ENCODE measurements at regions not wholly inside any gene's neighbourhood (a gene's known extent, or its start where the extent isn't known, plus 50 kb on each side); places are given as distances from the start of the nearest gene placed in this dataset.

- no peak for TF ChIP-seq CHD1 (IDR thresholded peaks at IDR 0.05; ENCODE audit: low read depth, low read length)
- TF ChIP-seq POLR2A (IDR thresholded peaks at IDR 0.05; ENCODE audit: control extremely low read depth in 1 of 2, low read depth in 2 of 2, low read length in 2 of 2) = no peak
- no peak for TF ChIP-seq POLR2AphosphoS5 (IDR thresholded peaks at IDR 0.05; ENCODE audit: low read depth, low read length)
- no peak for TF ChIP-seq TAF1 (IDR thresholded peaks at IDR 0.05; ENCODE audit: low read depth, low read length)
- no peak for TF ChIP-seq USF2 (IDR thresholded peaks at IDR 0.05; ENCODE audit: low read length)
- TF ChIP-seq SP1 (IDR thresholded peaks at IDR 0.05; ENCODE audit: low read depth, low read length) = no peak
- no peak for TF ChIP-seq PHF8 (conservative IDR thresholded peaks at IDR 0.05; ENCODE audit: low read depth, low read length)
- TF ChIP-seq RAD21 (IDR thresholded peaks at IDR 0.05 in 1 of 2, conservative IDR thresholded peaks at IDR 0.05 in 1 of 2; ENCODE audit: low read depth in 2 of 2, low read length in 2 of 2) = no peak
- TF ChIP-seq CEBPB (IDR thresholded peaks at IDR 0.05; ENCODE audit: low read depth, low read length) = no peak
- TF ChIP-seq CHD2 (IDR thresholded peaks at IDR 0.05; ENCODE audit: low read length) = no peak
- TF ChIP-seq, protein P1, sequence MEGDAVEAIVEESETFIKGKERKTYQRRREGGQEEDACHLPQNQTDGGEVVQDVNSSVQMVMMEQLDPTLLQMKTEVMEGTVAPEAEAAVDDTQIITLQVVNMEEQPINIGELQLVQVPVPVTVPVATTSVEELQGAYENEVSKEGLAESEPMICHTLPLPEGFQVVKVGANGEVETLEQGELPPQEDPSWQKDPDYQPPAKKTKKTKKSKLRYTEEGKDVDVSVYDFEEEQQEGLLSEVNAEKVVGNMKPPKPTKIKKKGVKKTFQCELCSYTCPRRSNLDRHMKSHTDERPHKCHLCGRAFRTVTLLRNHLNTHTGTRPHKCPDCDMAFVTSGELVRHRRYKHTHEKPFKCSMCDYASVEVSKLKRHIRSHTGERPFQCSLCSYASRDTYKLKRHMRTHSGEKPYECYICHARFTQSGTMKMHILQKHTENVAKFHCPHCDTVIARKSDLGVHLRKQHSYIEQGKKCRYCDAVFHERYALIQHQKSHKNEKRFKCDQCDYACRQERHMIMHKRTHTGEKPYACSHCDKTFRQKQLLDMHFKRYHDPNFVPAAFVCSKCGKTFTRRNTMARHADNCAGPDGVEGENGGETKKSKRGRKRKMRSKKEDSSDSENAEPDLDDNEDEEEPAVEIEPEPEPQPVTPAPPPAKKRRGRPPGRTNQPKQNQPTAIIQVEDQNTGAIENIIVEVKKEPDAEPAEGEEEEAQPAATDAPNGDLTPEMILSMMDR (IDR thresholded peaks at IDR 0.05; ENCODE audit: control extremely low read depth in 1 of 3, insufficient read depth in 1 of 3, low read depth in 1 of 3, low read length in 3 of 3) = no peak
These were observed 445.9 kb downstream of the CHSY3 start for GRCh38 chr5:130350131-130350530.

All from H1 (cell line).